Panc1 (cell line): ENCODE measurements at regions not wholly inside any gene's neighbourhood (a gene's known extent, or its start where the extent isn't known, plus 50 kb on each side); places are given as distances from the start of the nearest gene placed in this dataset. TPM values are rescaled to one million over a fixed set of nuclear protein-coding genes. Genes with fewer than 3 reads are reported as not detected.

ENCODE experiments used
- ATAC-seq: fragments of 200-7000 bp; cut with Tn5 transposase; 2 replicates; pipeline ENCODE4 v1.9.1; 2020; ENCODE audit warnings: mild to moderate bottlenecking, moderate library complexity
- BruUV-seq: library from RNA; stranded (reverse); fragments of 400-500 nt; replicated peaks from 2 replicates; lab custom pipeline; 2021; lab: Mats Ljungman, UMichigan
- CTCF ChIA-PET: fragments of 300-600 bp; sonication (Branson Sonifier 250); formaldehyde crosslinking; loops from one replicate; lab custom pipeline; 2022; ENCODE audit warnings: antibody characterized with exemption; lab: Charles Lee
- POLR2A ChIA-PET: fragments of 300-600 bp; sonication (Branson Sonifier 250); formaldehyde crosslinking; loops from one replicate; lab custom pipeline; 2022; ENCODE audit warnings: antibody characterized with exemption; lab: Charles Lee
- DNase-seq: peaks from one replicate; pipeline ENCODE4 v3.0.0-alpha.2; 2010; ENCODE audit warnings: low read depth, low spot score
- H3K27ac ChIP-seq: 2 replicates; pipeline ENCODE4 v1.5.1; 2011; ENCODE audit warnings: mild to moderate bottlenecking, low read length, inconsistent platforms
- H3K27me3 ChIP-seq: fragments of 200-500 bp; sonication (Bioruptor generic); 2 replicates; pipeline ENCODE4 v1.6.0; 2014; ENCODE audit warnings: low read length, inconsistent platforms; ENCODE audit not compliant: control insufficient read depth, insufficient read depth
- H3K36me3 ChIP-seq: fragments of 200-500 bp; sonication (Bioruptor generic); 2 replicates; pipeline ENCODE4 v1.5.1; 2014; ENCODE audit warnings: inconsistent platforms, mild to moderate bottlenecking, low read length, moderate library complexity; ENCODE audit not compliant: control insufficient read depth, insufficient read depth
- H3K4me1 ChIP-seq: 2 replicates; pipeline ENCODE4 v1.5.1; 2011; ENCODE audit warnings: inconsistent platforms, mild to moderate bottlenecking, low read length, moderate library complexity; ENCODE audit not compliant: control insufficient read depth, insufficient read depth
- H3K4me3 ChIP-seq, 2 experiments: 2 replicates each; pipeline ENCODE4 v1.5.1; 2011 to 2012; ENCODE audit warnings: low read depth in 2 of 2, low read length in 2 of 2, mild to moderate bottlenecking in 2 of 2, inconsistent platforms in 1 of 2, moderate library complexity in 1 of 2
- H3K9me3 ChIP-seq: fragments of 200-500 bp; sonication (Bioruptor generic); 2 replicates; pipeline ENCODE4 v1.5.1; 2014; ENCODE audit warnings: low read depth, mild to moderate bottlenecking, inconsistent platforms, low read length, moderate library complexity; ENCODE audit not compliant: control insufficient read depth, insufficient read depth
- POLR2AphosphoS5 ChIP-seq: IDR thresholded peaks from 2 replicates; pipeline ENCODE4 v1.6.1; 2012; ENCODE audit warnings: mild to moderate bottlenecking, low read depth, low read length, moderate library complexity
- SIN3A ChIP-seq: IDR thresholded peaks from 2 replicates; pipeline ENCODE4 v1.6.1; 2012; ENCODE audit warnings: low read depth, mild to moderate bottlenecking, low read length, moderate library complexity, borderline replicate concordance; ENCODE audit not compliant: insufficient read depth
- TCF7L2 ChIP-seq: IDR thresholded peaks from 2 replicates; pipeline ENCODE4 v1.6.1; 2011; ENCODE audit warnings: mild to moderate bottlenecking, low read depth, low read length, inconsistent platforms
- in situ Hi-C: cut with HindIII; loops from 2 replicates; pipeline ENCODE4 v1.10.0; 2016; ENCODE audit warnings: low sequenced_read_pairs, low pct_unique_long_range_greater_than_20kb
- intact Hi-C: fragments of 100-400 bp; cut with micrococcal nuclease; formaldehyde crosslinking; loops from one replicate; pipeline ENCODE4 v1.10.0; 2022; ENCODE audit not compliant: unreplicated experiment
- microRNA-seq: library from miRNA; unstranded; fragments of <30 nt; microRNA quantifications from one replicate; pipeline ENCODE4 v1.1.0, GENCODE V29; 2020; ENCODE audit not compliant: unreplicated experiment
- TF ChIP-seq, protein P1 (sequence below), 2 experiments: IDR thresholded peaks; 2 replicates each; pipeline ENCODE4 v1.6.1; 2011 to 2012; ENCODE audit warnings: low read depth in 2 of 2, control low read depth in 1 of 2, low read length in 1 of 2, mild to moderate bottlenecking in 1 of 2, moderate library complexity in 1 of 2; ENCODE audit not compliant: insufficient read depth in 1 of 2
- TF ChIP-seq, protein P2 (sequence below): fragments of 450-650 bp; IDR thresholded peaks from 2 replicates; pipeline ENCODE4 v1.5.1; 2017; ENCODE audit warnings: mild to moderate bottlenecking

DNA sequence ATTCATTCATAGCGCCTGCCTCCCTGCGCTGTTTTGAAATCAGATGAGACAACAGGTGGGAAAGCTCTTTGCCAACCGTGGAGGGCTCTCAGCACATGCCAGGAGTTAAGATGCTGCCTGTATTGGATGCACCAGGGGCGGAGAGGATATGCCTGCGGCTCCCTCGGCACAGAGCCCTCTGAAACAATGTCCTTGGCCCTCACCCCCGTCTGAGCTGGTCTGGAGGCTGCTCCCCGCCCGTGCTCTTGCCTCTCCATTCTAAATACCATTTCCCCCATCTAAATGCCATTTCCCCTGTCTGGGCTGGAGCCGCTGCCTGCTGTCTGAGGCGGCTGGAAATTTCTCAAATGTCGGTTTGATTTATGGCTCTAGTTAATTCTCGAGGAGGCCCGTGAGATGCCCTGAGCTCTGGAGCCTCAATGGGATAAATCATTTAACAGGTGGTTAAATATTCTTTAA is 50.8 kb upstream of the MLN start:
- intact Hi-C loops (no loop called here), in situ Hi-C loops (no loop called here)
- Histone ChIP-seq H3K9me3 (no peaks in the 10 kb centered on the region), H3K27me3 (no peaks in the 10 kb centered on the region), H3K4me1 (no peaks in the 10 kb centered on the region; the same call in 1 of the 2 replicates), H3K4me3 (no peak overlapping the region), H3K36me3 (no peaks in the 10 kb centered on the region), H3K27ac (no peak overlapping the region)
- ATAC-seq (no peak), DNase-seq (no peak)
- BruUV-seq: no TSS peak
- TF ChIP-seq, protein P1, sequence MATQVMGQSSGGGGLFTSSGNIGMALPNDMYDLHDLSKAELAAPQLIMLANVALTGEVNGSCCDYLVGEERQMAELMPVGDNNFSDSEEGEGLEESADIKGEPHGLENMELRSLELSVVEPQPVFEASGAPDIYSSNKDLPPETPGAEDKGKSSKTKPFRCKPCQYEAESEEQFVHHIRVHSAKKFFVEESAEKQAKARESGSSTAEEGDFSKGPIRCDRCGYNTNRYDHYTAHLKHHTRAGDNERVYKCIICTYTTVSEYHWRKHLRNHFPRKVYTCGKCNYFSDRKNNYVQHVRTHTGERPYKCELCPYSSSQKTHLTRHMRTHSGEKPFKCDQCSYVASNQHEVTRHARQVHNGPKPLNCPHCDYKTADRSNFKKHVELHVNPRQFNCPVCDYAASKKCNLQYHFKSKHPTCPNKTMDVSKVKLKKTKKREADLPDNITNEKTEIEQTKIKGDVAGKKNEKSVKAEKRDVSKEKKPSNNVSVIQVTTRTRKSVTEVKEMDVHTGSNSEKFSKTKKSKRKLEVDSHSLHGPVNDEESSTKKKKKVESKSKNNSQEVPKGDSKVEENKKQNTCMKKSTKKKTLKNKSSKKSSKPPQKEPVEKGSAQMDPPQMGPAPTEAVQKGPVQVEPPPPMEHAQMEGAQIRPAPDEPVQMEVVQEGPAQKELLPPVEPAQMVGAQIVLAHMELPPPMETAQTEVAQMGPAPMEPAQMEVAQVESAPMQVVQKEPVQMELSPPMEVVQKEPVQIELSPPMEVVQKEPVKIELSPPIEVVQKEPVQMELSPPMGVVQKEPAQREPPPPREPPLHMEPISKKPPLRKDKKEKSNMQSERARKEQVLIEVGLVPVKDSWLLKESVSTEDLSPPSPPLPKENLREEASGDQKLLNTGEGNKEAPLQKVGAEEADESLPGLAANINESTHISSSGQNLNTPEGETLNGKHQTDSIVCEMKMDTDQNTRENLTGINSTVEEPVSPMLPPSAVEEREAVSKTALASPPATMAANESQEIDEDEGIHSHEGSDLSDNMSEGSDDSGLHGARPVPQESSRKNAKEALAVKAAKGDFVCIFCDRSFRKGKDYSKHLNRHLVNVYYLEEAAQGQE (IDR thresholded peaks at IDR 0.05; ENCODE audit: insufficient read depth in 1 of 2, low read depth in 2 of 2, low read length in 1 of 2): no peak
- TF ChIP-seq POLR2AphosphoS5 (no peak), TCF7L2 (no peak), SIN3A (no peak)
- TF ChIP-seq, protein P2, sequence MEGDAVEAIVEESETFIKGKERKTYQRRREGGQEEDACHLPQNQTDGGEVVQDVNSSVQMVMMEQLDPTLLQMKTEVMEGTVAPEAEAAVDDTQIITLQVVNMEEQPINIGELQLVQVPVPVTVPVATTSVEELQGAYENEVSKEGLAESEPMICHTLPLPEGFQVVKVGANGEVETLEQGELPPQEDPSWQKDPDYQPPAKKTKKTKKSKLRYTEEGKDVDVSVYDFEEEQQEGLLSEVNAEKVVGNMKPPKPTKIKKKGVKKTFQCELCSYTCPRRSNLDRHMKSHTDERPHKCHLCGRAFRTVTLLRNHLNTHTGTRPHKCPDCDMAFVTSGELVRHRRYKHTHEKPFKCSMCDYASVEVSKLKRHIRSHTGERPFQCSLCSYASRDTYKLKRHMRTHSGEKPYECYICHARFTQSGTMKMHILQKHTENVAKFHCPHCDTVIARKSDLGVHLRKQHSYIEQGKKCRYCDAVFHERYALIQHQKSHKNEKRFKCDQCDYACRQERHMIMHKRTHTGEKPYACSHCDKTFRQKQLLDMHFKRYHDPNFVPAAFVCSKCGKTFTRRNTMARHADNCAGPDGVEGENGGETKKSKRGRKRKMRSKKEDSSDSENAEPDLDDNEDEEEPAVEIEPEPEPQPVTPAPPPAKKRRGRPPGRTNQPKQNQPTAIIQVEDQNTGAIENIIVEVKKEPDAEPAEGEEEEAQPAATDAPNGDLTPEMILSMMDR: no peak
- ChIA-PET POLR2A (interaction anchor here (0.7 kb wide), 1 partner anchor 177 kb away, joined by 3 read pairs; no protein-coding TSS in a partner anchor), CTCF (interaction anchor here (1.2 kb wide), 1 partner anchor 173 kb away, joined by 5 read pairs; no protein-coding TSS in a partner anchor)

DNA sequence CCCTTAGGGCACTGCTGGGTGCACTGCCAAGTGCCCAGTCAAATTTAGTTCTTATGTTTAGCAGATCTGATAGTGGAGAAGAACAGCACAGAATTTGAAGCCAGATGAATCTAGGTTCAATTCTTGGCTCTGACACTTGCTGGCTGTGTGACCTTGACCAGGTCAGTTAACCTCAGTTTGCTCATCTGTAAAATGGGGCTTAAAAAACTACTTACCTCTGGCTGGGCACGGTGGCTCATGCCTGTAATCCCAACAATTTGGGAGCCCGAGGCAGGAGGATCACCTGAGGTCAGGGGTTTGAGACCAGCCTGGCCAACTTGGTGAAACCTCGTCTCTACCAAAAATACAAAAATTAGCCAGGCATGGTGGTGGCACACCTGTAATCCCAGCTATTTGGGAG is 49.9 kb upstream of the MLN start:
- H3K27me3 ChIP-seq: no peaks in the 10 kb centered on the region
- DNase-seq (no peak), ATAC-seq (no peak)
- no TSS peak for BruUV-seq
- H3K4me3 ChIP-seq: no peak overlapping the region
- no peaks in the 10 kb centered on the region; the same call in 1 of the 2 replicates for H3K4me1 ChIP-seq
- intact Hi-C loops: no loop called here
- no peaks in the 10 kb centered on the region for H3K36me3 ChIP-seq
- CTCF ChIA-PET: interaction anchor here (0.6 kb wide), 1 partner anchor 34 kb away, joined by 3 read pairs; no protein-coding TSS in a partner anchor
- H3K9me3 ChIP-seq: no peaks in the 10 kb centered on the region
- in situ Hi-C loops: no loop called here
- POLR2A ChIA-PET: no interaction called here
- no peak overlapping the region for H3K27ac ChIP-seq
- TF ChIP-seq POLR2AphosphoS5: no peak
- no peak for TF ChIP-seq SIN3A
- TF ChIP-seq TCF7L2: no peak

Small RNA genes lying in the stretch of these regions (microRNA-seq; reads per million reads assigned to microRNA genes)
- not detected for gene MIR7159
